B cell (primary cell): ENCODE measurements at regions not wholly inside any gene's neighbourhood (a gene's known extent, or its start where the extent isn't known, plus 50 kb on each side); places are given as distances from the start of the nearest gene placed in this dataset.

Experiments
- ATAC-seq: fragments of 200-7000 bp; cut with Tn5 transposase; one replicate; pipeline ENCODE4 v1.10.0; 2021; ENCODE audit warnings: low read depth, mild to moderate bottlenecking, moderate number of reproducible peaks, moderate library complexity
- CTCF ChIA-PET: fragments of 350-600 bp; sonication (Branson Sonifier 250); formaldehyde crosslinking; loops from one replicate; lab custom pipeline; 2021; ENCODE audit warnings: antibody characterized with exemption, inconsistent platforms; lab: Charles Lee
- POLR2A ChIA-PET: fragments of 350-600 bp; sonication (Branson Sonifier 250); formaldehyde crosslinking; loops from one replicate; lab custom pipeline; 2021; ENCODE audit warnings: antibody characterized with exemption; lab: Charles Lee
- DNase-seq: peaks from one replicate; pipeline ENCODE4 v3.0.0; 2013
- H2AFZ ChIP-seq: 2 replicates; pipeline ENCODE4 v1.6.1; 2012; ENCODE audit warnings: mild to moderate bottlenecking, low read depth, low read length; ENCODE audit not compliant: insufficient read depth, poor library complexity, severe bottlenecking
- H3K27ac ChIP-seq, 2 donors: 1 replicate in 1 of 2; 2 replicates in 1 of 2; pipeline ENCODE4 v1.5.1; 2012 to 2013; ENCODE audit warnings: low read length in 2 of 2, mild to moderate bottlenecking in 2 of 2, moderate library complexity in 1 of 2
- H3K27me3 ChIP-seq, 4 experiments: fragments of 200-600 bp in 1 of 4; sonication (generic) in 1 of 4; replicated peaks in 1 of 4; 1 replicate in 2 of 4; 2 replicates in 2 of 4; pipeline versions ENCODE4 v1.6.1 to v1.7.0; 2013 to 2016; ENCODE audit warnings: low read length in 3 of 4, mild to moderate bottlenecking in 2 of 4, mixed read lengths in 1 of 4, moderate library complexity in 1 of 4; ENCODE audit not compliant: insufficient read depth in 4 of 4, control insufficient read depth in 3 of 4; ENCODE audit errors: control extremely low read depth in 1 of 4
- H3K36me3 ChIP-seq, 2 experiments: replicated peaks in 1 of 2; 1 replicate in 1 of 2; 2 replicates in 1 of 2; pipeline versions ENCODE4 v1.6.1 to v1.7.1; 2013; ENCODE audit warnings: low read length in 1 of 2; ENCODE audit not compliant: insufficient read depth in 2 of 2, control insufficient read depth in 1 of 2; ENCODE audit errors: control extremely low read depth in 1 of 2, extremely low read depth in 1 of 2
- H3K4me1 ChIP-seq, 2 donors: fragments of 200-600 bp in 1 of 2; sonication (generic) in 1 of 2; 1 replicate in 1 of 2; 2 replicates in 1 of 2; pipeline versions ENCODE4 v1.5.1 to v1.6.1; 2013 to 2017; ENCODE audit warnings: low read length in 2 of 2; ENCODE audit not compliant: control insufficient read depth in 2 of 2, insufficient read depth in 2 of 2
- H3K4me2 ChIP-seq: replicated peaks from 2 replicates; pipeline ENCODE3; 2012; ENCODE audit warnings: mild to moderate bottlenecking, low read depth, low read length; ENCODE audit not compliant: poor library complexity, severe bottlenecking
- H3K4me3 ChIP-seq, 5 experiments: fragments of 200-600 bp in 1 of 5; sonication (generic) in 1 of 5; 1 replicate in 3 of 5; 2 replicates in 2 of 5; pipeline versions ENCODE4 v1.5.1 to v1.7.0; 2011 to 2016; ENCODE audit warnings: low read length in 4 of 5, mild to moderate bottlenecking in 4 of 5, low read depth in 2 of 5, control low read depth in 1 of 5, moderate library complexity in 1 of 5; ENCODE audit not compliant: insufficient read depth in 1 of 5; ENCODE audit errors: control extremely low read depth in 1 of 5, extremely low read depth in 1 of 5
- H3K79me2 ChIP-seq: fragments of 200-600 bp; sonication (generic); one replicate; pipeline ENCODE4 v1.6.0; 2016; ENCODE audit warnings: low read length; ENCODE audit not compliant: control insufficient read depth, insufficient read depth
- H3K9ac ChIP-seq: fragments of 200-600 bp; sonication (generic); 2 replicates; pipeline ENCODE4 v1.6.1; 2017; ENCODE audit warnings: mild to moderate bottlenecking, low read length, moderate library complexity
- H3K9me3 ChIP-seq, 3 donors: one replicate each; pipeline versions ENCODE4 v1.6.1 to v1.7.1; 2013; ENCODE audit warnings: low read length in 2 of 3; ENCODE audit not compliant: control insufficient read depth in 2 of 3, insufficient read depth in 1 of 3; ENCODE audit errors: control extremely low read depth in 1 of 3
- H4K20me1 ChIP-seq: 2 replicates; pipeline ENCODE4 v1.6.0; 2012; ENCODE audit warnings: mild to moderate bottlenecking, low read length; ENCODE audit not compliant: insufficient read depth, control insufficient read depth, poor library complexity, severe bottlenecking
- H3K27ac Mint-ChIP-seq: one replicate; pipeline ENCODE4 v1.8.0; 2021; ENCODE audit warnings: mixed read lengths
- H3K27me3 Mint-ChIP-seq: one replicate; pipeline ENCODE4 v1.8.0; 2021; ENCODE audit warnings: mixed read lengths
- H3K4me1 Mint-ChIP-seq: one replicate; pipeline ENCODE4 v1.8.0; 2021; ENCODE audit warnings: mixed read lengths
- H3K4me3 Mint-ChIP-seq: one replicate; pipeline ENCODE4 v1.8.0; 2021; ENCODE audit warnings: mixed read lengths
- H3K9me3 Mint-ChIP-seq: one replicate; pipeline ENCODE4 v1.8.0; 2022; ENCODE audit warnings: mixed read lengths; ENCODE audit not compliant: insufficient read depth
- CTCF ChIP-seq: fragments of 200-600 bp; IDR thresholded peaks from one replicate; pipeline ENCODE4 v1.8.0; 2022; ENCODE audit warnings: antibody characterized with exemption, mild to moderate bottlenecking
- EZH2 ChIP-seq: IDR thresholded peaks from 2 replicates; pipeline ENCODE4 v1.6.1; 2012; ENCODE audit warnings: borderline replicate concordance, low read depth, mild to moderate bottlenecking, moderate library complexity, low read length; ENCODE audit not compliant: insufficient read depth, poor library complexity, severe bottlenecking
- WGBS: methylation state at CpG from one replicate; pipeline ENCODE4 v1.1.5; 2013; ENCODE audit warnings: missing lambda C conversion rate; ENCODE audit not compliant: insufficient coverage; 5-methylcytosine and 5-hydroxymethylcytosine counted together
- intact Hi-C: fragments of 100-400 bp; cut with micrococcal nuclease; formaldehyde crosslinking; loops from one replicate; pipeline ENCODE4 v1.10.0; 2022

GRCh38 chr9:29439961-29440360 lies 1866.7 kb upstream of the C9orf72 start:
- Mint-ChIP-seq H3K4me3 (no peak overlapping the region), H3K9me3 (peaks cover 6% of the 10 kb centered on the region), H3K4me1 (no peaks in the 10 kb centered on the region), H3K27ac (no peak overlapping the region), H3K27me3 (no peaks in the 10 kb centered on the region)
- Histone ChIP-seq H3K79me2 (no peaks in the 10 kb centered on the region), H3K4me2 (no peak overlapping the region), H3K9me3 (no peaks in the 10 kb centered on the region), H3K36me3 (no peaks in the 10 kb centered on the region), H3K27ac (no peak overlapping the region), H3K27me3 (no peaks in the 10 kb centered on the region), H3K9ac (no peak overlapping the region), H4K20me1 (no peaks in the 10 kb centered on the region), H3K4me3 (no peak overlapping the region), H3K4me1 (no peaks in the 10 kb centered on the region), H2AFZ (no peak overlapping the region)
- POLR2A ChIA-PET, result no interaction called here
- DNase-seq, result no peak
- intact Hi-C loops, result no loop called here
- WGBS, result 0% methylated on average over 1 of the region's 2 CpGs
- TF ChIP-seq CTCF, result no peak
- TF ChIP-seq EZH2, result no peak
- CTCF ChIA-PET, result no interaction called here
- ATAC-seq, result no peak

GRCh38 chr9:29440449-29440848 lies 1867.2 kb upstream of the C9orf72 start:
- Histone ChIP-seq H3K9ac (no peak overlapping the region), H3K79me2 (no peaks in the 10 kb centered on the region), H3K27me3 (no peaks in the 10 kb centered on the region), H4K20me1 (no peaks in the 10 kb centered on the region), H2AFZ (no peak overlapping the region), H3K9me3 (no peaks in the 10 kb centered on the region), H3K4me1 (no peaks in the 10 kb centered on the region), H3K36me3 (no peaks in the 10 kb centered on the region), H3K4me2 (no peak overlapping the region), H3K4me3 (no peak overlapping the region), H3K27ac (no peak overlapping the region)
- Mint-ChIP-seq H3K4me3 (no peak overlapping the region), H3K9me3 (peaks cover 6% of the 10 kb centered on the region), H3K27me3 (no peaks in the 10 kb centered on the region), H3K27ac (no peak overlapping the region), H3K4me1 (no peaks in the 10 kb centered on the region)
- DNase-seq (no peak), ATAC-seq (no peak)
- no peak for TF ChIP-seq EZH2
- no peak for TF ChIP-seq CTCF
- WGBS, result 90% methylated on average over 2 of the region's 4 CpGs
- intact Hi-C loops, result no loop called here
- ChIA-PET CTCF (no interaction called here), POLR2A (no interaction called here)
